Activated CD4-positive, alpha-beta T cell treated with anti-CD3 and anti-CD28 coated beads, Interleukin-2, amount 10 ng/mL, durations not matched to agents 24 days and 14 days (primary cell): ENCODE measurements at regions not wholly inside any gene's neighbourhood (a gene's known extent, or its start where the extent isn't known, plus 50 kb on each side); places are given as distances from the start of the nearest gene placed in this dataset.

Experiments used
- DNase-seq: peaks from one replicate; pipeline ENCODE4 v3.0.0; 2022
- H3K27ac Mint-ChIP-seq: one replicate; pipeline ENCODE4 v1.8.0; 2022; ENCODE audit warnings: mild to moderate bottlenecking, mixed read lengths
- H3K27me3 Mint-ChIP-seq: one replicate; pipeline ENCODE4 v1.8.0; 2022; ENCODE audit warnings: mixed read lengths
- H3K36me3 Mint-ChIP-seq: one replicate; pipeline ENCODE4 v1.8.0; 2022; ENCODE audit warnings: low read depth, mild to moderate bottlenecking, mixed read lengths
- H3K4me1 Mint-ChIP-seq: one replicate; pipeline ENCODE4 v1.8.0; 2021; ENCODE audit warnings: mixed read lengths
- H3K4me3 Mint-ChIP-seq: one replicate; pipeline ENCODE4 v1.8.0; 2022; ENCODE audit warnings: mild to moderate bottlenecking, moderate library complexity, mixed read lengths
- H3K9me3 Mint-ChIP-seq: one replicate; pipeline ENCODE4 v1.8.0; 2021; ENCODE audit warnings: mixed read lengths
- intact Hi-C: fragments of 100-400 bp; cut with micrococcal nuclease; formaldehyde crosslinking; loops from one replicate; pipeline ENCODE4 v1.15.1; 2023

- H3K27me3 Mint-ChIP-seq = peaks cover 24% of the 10 kb centered on the region
- no peaks in the 10 kb centered on the region for H3K36me3 Mint-ChIP-seq
- intact Hi-C loops = no loop called here
- H3K4me3 Mint-ChIP-seq = no peak overlapping the region
- no peak overlapping the region for H3K27ac Mint-ChIP-seq
- no peaks in the 10 kb centered on the region for H3K9me3 Mint-ChIP-seq
- H3K4me1 Mint-ChIP-seq = no peaks in the 10 kb centered on the region
- DNase-seq = no peak
These were observed 63.2 kb downstream of the NENF start for GRCh38 chr1:212495766-212496494.

GRCh38 chr1:212496682-212497081 lies 64.0 kb downstream of the NENF start:
- H3K27me3 Mint-ChIP-seq = peaks cover 23% of the 10 kb centered on the region
- H3K27ac Mint-ChIP-seq = no peak overlapping the region
- H3K4me3 Mint-ChIP-seq = no peak overlapping the region
- DNase-seq = no peak
- intact Hi-C loops = no loop called here
- no peaks in the 10 kb centered on the region for H3K9me3 Mint-ChIP-seq
- no peaks in the 10 kb centered on the region for H3K36me3 Mint-ChIP-seq
- no peaks in the 10 kb centered on the region for H3K4me1 Mint-ChIP-seq

GRCh38 chr1:212497553-212497952 lies 64.8 kb downstream of the NENF start:
- Mint-ChIP-seq H3K9me3 (no peaks in the 10 kb centered on the region), H3K36me3 (no peaks in the 10 kb centered on the region), H3K4me1 (no peaks in the 10 kb centered on the region), H3K27me3 (peaks cover 18% of the 10 kb centered on the region), H3K27ac (no peak overlapping the region), H3K4me3 (no peak overlapping the region)
- no peak for DNase-seq
- intact Hi-C loops = no loop called here

- no peak for DNase-seq
- Mint-ChIP-seq H3K36me3 (no peaks in the 10 kb centered on the region), H3K4me1 (no peaks in the 10 kb centered on the region), H3K27me3 (peaks cover 18% of the 10 kb centered on the region), H3K9me3 (no peaks in the 10 kb centered on the region), H3K27ac (no peak overlapping the region), H3K4me3 (no peak overlapping the region)
- intact Hi-C loops = no loop called here
These were observed 65.7 kb downstream of the NENF start for GRCh38 chr1:212498283-212499040.

- Mint-ChIP-seq H3K9me3 (no peaks in the 10 kb centered on the region), H3K36me3 (no peaks in the 10 kb centered on the region), H3K4me3 (no peak overlapping the region), H3K27ac (no peak overlapping the region), H3K4me1 (no peaks in the 10 kb centered on the region), H3K27me3 (peaks cover 15% of the 10 kb centered on the region)
- no peak for DNase-seq
- intact Hi-C loops = no loop called here
These were observed 67.6 kb downstream of the NENF start for GRCh38 chr1:212500351-212500750.

GRCh38 chr1:212500983-212501382 lies 68.3 kb downstream of the NENF start:
- H3K36me3 Mint-ChIP-seq = no peaks in the 10 kb centered on the region
- no peaks in the 10 kb centered on the region for H3K4me1 Mint-ChIP-seq
- H3K9me3 Mint-ChIP-seq = no peaks in the 10 kb centered on the region
- DNase-seq = no peak
- H3K4me3 Mint-ChIP-seq = no peak overlapping the region
- H3K27ac Mint-ChIP-seq = no peak overlapping the region
- intact Hi-C loops = no loop called here
- H3K27me3 Mint-ChIP-seq = peaks cover 13% of the 10 kb centered on the region

- peaks cover 2% of the 10 kb centered on the region for H3K27me3 Mint-ChIP-seq
- no peaks in the 10 kb centered on the region for H3K9me3 Mint-ChIP-seq
- no peak overlapping the region for H3K4me3 Mint-ChIP-seq
These were observed 71.0 kb downstream of the NENF start for GRCh38 chr1:212503714-212504113.

GRCh38 chr1:212504171-212504803 lies 71.6 kb downstream of the NENF start:
- DNase-seq = no peak
- Mint-ChIP-seq H3K4me3 (no peak overlapping the region), H3K4me1 (no peaks in the 10 kb centered on the region)

More at GRCh38 chr1:212503714-212504113, 71.0 kb downstream of the NENF start:
- Mint-ChIP-seq H3K4me1 (no peaks in the 10 kb centered on the region), H3K27ac (no peak overlapping the region), H3K36me3 (no peaks in the 10 kb centered on the region)
- intact Hi-C loops = no loop called here
- no peak for DNase-seq

GRCh38 chr1:212506666-212507065 lies 73.9 kb downstream of the NENF start:
- intact Hi-C loops = no loop called here
- Mint-ChIP-seq H3K27me3 (peaks cover 20% of the 10 kb centered on the region), H3K9me3 (no peaks in the 10 kb centered on the region), H3K4me3 (no peak overlapping the region), H3K27ac (no peak overlapping the region), H3K36me3 (no peaks in the 10 kb centered on the region), H3K4me1 (no peaks in the 10 kb centered on the region)
- DNase-seq = no peak

More at GRCh38 chr1:212504171-212504803, 71.6 kb downstream of the NENF start:
- Mint-ChIP-seq H3K36me3 (no peaks in the 10 kb centered on the region), H3K9me3 (no peaks in the 10 kb centered on the region), H3K27ac (no peak overlapping the region), H3K27me3 (peaks cover 6% of the 10 kb centered on the region)
- intact Hi-C loops = no loop called here

GRCh38 chr1:212507369-212507768 lies 74.6 kb downstream of the NENF start:
- DNase-seq = no peak
- no peaks in the 10 kb centered on the region for H3K4me1 Mint-ChIP-seq
- H3K27me3 Mint-ChIP-seq = peaks cover 27% of the 10 kb centered on the region
- intact Hi-C loops = no loop called here
- H3K9me3 Mint-ChIP-seq = no peaks in the 10 kb centered on the region
- H3K27ac Mint-ChIP-seq = no peak overlapping the region
- no peaks in the 10 kb centered on the region for H3K36me3 Mint-ChIP-seq
- H3K4me3 Mint-ChIP-seq = no peak overlapping the region

GRCh38 chr1:212512816-212513559 lies 80.3 kb downstream of the NENF start:
- Mint-ChIP-seq H3K9me3 (no peaks in the 10 kb centered on the region), H3K4me3 (no peak overlapping the region), H3K27ac (no peak overlapping the region), H3K4me1 (no peaks in the 10 kb centered on the region), H3K36me3 (no peaks in the 10 kb centered on the region), H3K27me3 (peaks cover 72% of the 10 kb centered on the region)
- DNase-seq = no peak
- intact Hi-C loops = no loop called here

- intact Hi-C loops = no loop called here
- H3K36me3 Mint-ChIP-seq = no peaks in the 10 kb centered on the region
- no peak overlapping the region for H3K27ac Mint-ChIP-seq
- H3K9me3 Mint-ChIP-seq = no peaks in the 10 kb centered on the region
- peaks cover 71% of the 10 kb centered on the region for H3K27me3 Mint-ChIP-seq
- H3K4me3 Mint-ChIP-seq = no peak overlapping the region
- DNase-seq = no peak
- no peaks in the 10 kb centered on the region for H3K4me1 Mint-ChIP-seq
These were observed 80.9 kb downstream of the NENF start for GRCh38 chr1:212513586-212513985.

GRCh38 chr1:212514056-212514614 lies 81.4 kb downstream of the NENF start:
- H3K4me3 Mint-ChIP-seq = no peak overlapping the region
- H3K36me3 Mint-ChIP-seq = no peaks in the 10 kb centered on the region
- no peaks in the 10 kb centered on the region for H3K9me3 Mint-ChIP-seq
- peak; percentile 62 for DNase-seq
- intact Hi-C loops = no loop called here
- peaks cover 68% of the 10 kb centered on the region for H3K27me3 Mint-ChIP-seq
- H3K27ac Mint-ChIP-seq = no peak overlapping the region
- H3K4me1 Mint-ChIP-seq = no peaks in the 10 kb centered on the region
